Ishikawa (cell line): ENCODE measurements at regions not wholly inside any gene's neighbourhood (a gene's known extent, or its start where the extent isn't known, plus 50 kb on each side); places are given as distances from the start of the nearest gene placed in this dataset.

Experiments used
- CEBPB ChIP-seq: IDR thresholded peaks from 2 replicates; pipeline ENCODE4 v1.6.1; 2012
- CREB1 ChIP-seq: IDR thresholded peaks from 2 replicates; pipeline ENCODE4 v1.6.1; 2012; ENCODE audit warnings: low read depth
- EGR1 ChIP-seq: IDR thresholded peaks from 2 replicates; pipeline ENCODE4 v1.6.1; 2012
- EP300 ChIP-seq: IDR thresholded peaks from 2 replicates; pipeline ENCODE4 v1.6.1; 2012; ENCODE audit warnings: borderline replicate concordance
- FOXM1 ChIP-seq: IDR thresholded peaks from 2 replicates; pipeline ENCODE4 v1.6.1; 2012; ENCODE audit warnings: low read depth, borderline replicate concordance
- NFIC ChIP-seq: IDR thresholded peaks from 2 replicates; pipeline ENCODE4 v1.6.1; 2012
- RAD21 ChIP-seq: IDR thresholded peaks from 2 replicates; pipeline ENCODE4 v1.6.1; 2012; ENCODE audit warnings: low read depth
- TAF1 ChIP-seq: IDR thresholded peaks from 2 replicates; pipeline ENCODE4 v1.6.1; 2012; ENCODE audit warnings: low read depth, mild to moderate bottlenecking
- TCF12 ChIP-seq: IDR thresholded peaks from 2 replicates; pipeline ENCODE4 v1.6.1; 2012; ENCODE audit warnings: low read depth
- TEAD4 ChIP-seq: IDR thresholded peaks from 2 replicates; pipeline ENCODE4 v1.6.1; 2012
- YY1 ChIP-seq: IDR thresholded peaks from 2 replicates; pipeline ENCODE4 v1.6.1; 2012; ENCODE audit warnings: low read depth
- ZBTB7A ChIP-seq: IDR thresholded peaks from 2 replicates; pipeline ENCODE4 v1.6.1; 2012; ENCODE audit warnings: low read depth
- TF ChIP-seq, protein P1 (sequence below): IDR thresholded peaks from 2 replicates; pipeline ENCODE4 v1.6.1; 2012
- TF ChIP-seq, protein P2 (sequence below): IDR thresholded peaks from 2 replicates; pipeline ENCODE4 v1.6.1; 2012
- TF ChIP-seq, protein P3 (sequence below): IDR thresholded peaks from 2 replicates; pipeline ENCODE4 v1.6.1; 2012; ENCODE audit warnings: low read depth, mild to moderate bottlenecking

DNA sequence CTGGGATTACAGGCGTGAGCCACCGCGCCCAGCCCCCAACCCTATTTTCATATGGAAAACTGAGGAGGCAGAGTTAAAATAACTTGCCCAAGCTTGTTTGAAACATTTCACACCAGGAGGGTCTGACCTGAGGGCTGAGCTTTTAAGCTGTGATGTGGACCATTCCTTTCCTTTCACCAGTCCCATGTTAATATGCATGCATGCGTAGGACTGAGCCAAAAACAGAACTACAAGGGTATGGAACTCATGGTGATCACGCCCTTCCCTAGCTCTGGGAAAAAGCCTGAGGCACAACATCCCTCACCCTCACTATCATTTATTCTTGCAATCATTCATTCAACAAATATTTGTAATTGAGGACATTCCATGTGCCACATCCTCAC is 87.4 kb upstream of the FAM169A start:
- TF ChIP-seq, protein P1, sequence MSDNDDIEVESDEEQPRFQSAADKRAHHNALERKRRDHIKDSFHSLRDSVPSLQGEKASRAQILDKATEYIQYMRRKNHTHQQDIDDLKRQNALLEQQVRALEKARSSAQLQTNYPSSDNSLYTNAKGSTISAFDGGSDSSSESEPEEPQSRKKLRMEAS = no peak
- TF ChIP-seq NFIC (no peak), YY1 (no peak), CREB1 (no peak), ZBTB7A (no peak), RAD21 (no peak), CEBPB (no peak), EP300 (no peak), TCF12 (no peak), EGR1 (no peak), TEAD4 (no peak), TAF1 (no peak), FOXM1 (no peak)
- TF ChIP-seq, protein P2, sequence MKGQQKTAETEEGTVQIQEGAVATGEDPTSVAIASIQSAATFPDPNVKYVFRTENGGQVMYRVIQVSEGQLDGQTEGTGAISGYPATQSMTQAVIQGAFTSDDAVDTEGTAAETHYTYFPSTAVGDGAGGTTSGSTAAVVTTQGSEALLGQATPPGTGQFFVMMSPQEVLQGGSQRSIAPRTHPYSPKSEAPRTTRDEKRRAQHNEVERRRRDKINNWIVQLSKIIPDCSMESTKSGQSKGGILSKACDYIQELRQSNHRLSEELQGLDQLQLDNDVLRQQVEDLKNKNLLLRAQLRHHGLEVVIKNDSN = no peak
- TF ChIP-seq, protein P3, sequence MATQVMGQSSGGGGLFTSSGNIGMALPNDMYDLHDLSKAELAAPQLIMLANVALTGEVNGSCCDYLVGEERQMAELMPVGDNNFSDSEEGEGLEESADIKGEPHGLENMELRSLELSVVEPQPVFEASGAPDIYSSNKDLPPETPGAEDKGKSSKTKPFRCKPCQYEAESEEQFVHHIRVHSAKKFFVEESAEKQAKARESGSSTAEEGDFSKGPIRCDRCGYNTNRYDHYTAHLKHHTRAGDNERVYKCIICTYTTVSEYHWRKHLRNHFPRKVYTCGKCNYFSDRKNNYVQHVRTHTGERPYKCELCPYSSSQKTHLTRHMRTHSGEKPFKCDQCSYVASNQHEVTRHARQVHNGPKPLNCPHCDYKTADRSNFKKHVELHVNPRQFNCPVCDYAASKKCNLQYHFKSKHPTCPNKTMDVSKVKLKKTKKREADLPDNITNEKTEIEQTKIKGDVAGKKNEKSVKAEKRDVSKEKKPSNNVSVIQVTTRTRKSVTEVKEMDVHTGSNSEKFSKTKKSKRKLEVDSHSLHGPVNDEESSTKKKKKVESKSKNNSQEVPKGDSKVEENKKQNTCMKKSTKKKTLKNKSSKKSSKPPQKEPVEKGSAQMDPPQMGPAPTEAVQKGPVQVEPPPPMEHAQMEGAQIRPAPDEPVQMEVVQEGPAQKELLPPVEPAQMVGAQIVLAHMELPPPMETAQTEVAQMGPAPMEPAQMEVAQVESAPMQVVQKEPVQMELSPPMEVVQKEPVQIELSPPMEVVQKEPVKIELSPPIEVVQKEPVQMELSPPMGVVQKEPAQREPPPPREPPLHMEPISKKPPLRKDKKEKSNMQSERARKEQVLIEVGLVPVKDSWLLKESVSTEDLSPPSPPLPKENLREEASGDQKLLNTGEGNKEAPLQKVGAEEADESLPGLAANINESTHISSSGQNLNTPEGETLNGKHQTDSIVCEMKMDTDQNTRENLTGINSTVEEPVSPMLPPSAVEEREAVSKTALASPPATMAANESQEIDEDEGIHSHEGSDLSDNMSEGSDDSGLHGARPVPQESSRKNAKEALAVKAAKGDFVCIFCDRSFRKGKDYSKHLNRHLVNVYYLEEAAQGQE = no peak

DNA sequence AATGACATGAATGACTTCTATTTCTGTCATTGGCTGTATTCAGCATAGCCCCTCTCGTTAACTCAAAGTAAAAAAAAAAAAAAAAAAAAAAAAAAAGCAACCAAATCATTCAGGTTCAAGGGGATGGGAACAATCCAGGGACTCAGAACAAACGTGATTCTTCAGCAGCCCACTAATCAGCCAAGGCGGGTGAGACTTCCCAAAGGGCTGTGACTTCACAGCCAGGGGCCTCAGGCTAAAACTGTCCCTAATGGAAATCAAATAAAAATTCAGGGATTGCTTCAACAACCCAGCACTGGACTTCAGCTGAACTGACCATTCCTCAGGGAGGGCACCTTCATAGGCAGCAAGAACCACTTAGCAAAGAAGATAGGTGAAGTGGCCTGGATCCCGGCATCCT is 86.2 kb upstream of the FAM169A start:
- TF ChIP-seq, protein P2 = no peak
- TF ChIP-seq TEAD4 (no peak), ZBTB7A (no peak), CREB1 (no peak), EGR1 (no peak), EP300 (no peak), CEBPB (no peak), RAD21 (no peak)
- TF ChIP-seq, protein P3 = no peak

DNA sequence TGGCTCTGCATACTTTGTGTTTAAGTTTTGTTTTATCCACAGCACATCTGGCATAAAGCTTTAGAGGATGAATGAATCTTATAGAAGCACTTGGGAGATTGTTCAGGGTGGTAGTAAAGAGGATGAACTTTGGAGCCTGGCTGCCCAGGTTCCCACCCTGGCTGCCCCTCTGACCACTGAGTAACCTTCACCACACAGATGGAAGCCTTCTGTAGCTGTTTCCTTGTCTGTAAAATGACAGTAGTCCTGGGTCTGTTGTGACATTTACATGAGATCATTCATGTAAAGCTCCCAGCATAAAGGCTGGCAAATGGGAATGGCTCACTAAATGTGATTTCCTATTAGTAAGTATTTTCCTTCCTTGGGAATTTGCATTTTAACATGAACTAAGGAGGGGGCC is 85.7 kb upstream of the FAM169A start:
- TF ChIP-seq, protein P2 = no peak
- no peak for TF ChIP-seq ZBTB7A
- TF ChIP-seq CREB1 = no peak
- TF ChIP-seq FOXM1 = no peak
- TF ChIP-seq TCF12 = no peak

- TF ChIP-seq EGR1 (no peak), CREB1 (no peak), TAF1 (no peak), FOXM1 (no peak)
- TF ChIP-seq, protein P3 = no peak
Observed at GRCh38 chr5:74950836-74951515, 84.8 kb upstream of the FAM169A start.

DNA sequence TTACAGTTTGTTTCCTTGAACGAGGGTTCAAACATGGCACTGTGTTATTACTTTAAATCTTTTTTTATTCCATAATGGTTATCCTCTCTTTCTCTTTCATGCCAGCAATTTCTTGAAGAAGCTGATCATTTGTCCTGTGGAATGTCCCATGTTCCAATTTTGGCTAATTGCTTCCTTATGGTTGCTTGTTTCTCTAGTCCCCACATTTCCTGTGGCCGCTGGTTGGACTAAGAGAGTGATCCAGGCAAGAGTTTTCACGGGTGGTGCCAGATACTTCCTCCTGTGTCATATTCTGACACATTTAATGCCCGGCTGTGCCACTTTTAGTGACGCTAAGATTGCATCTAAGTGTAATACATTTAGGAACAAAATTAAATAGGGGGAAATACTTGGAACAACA is 83.8 kb upstream of the FAM169A start:
- TF ChIP-seq CREB1 (no peak), ZBTB7A (no peak), YY1 (no peak), FOXM1 (no peak), TCF12 (no peak), TAF1 (no peak), CEBPB (no peak)
- TF ChIP-seq, protein P2 = no peak
- TF ChIP-seq, protein P3 = no peak
